ENCODE measurements at regions not wholly inside any gene's neighbourhood (a gene's known extent, or its start where the extent isn't known, plus 50 kb on each side); places are given as distances from the start of the nearest gene placed in this dataset.

- no peak for TF ChIP-seq CTCF (conservative IDR thresholded peaks at IDR 0.05; ENCODE audit: low read depth)
- no peak for DNase-seq (ENCODE audit: low spot score)
- no peak overlapping the region for H3K27ac ChIP-seq
- CTCF ChIA-PET = no interaction called here
- POLR2A ChIA-PET (ENCODE audit: low non-redundant PET) = interaction anchor here (0.5 kb wide), 1 partner anchor 9 kb away, joined by 3 read pairs; no protein-coding TSS in a partner anchor
Observed at GRCh38 chr10:131427901-131428300, 116.4 kb upstream of the TCERG1L start.

GRCh38 chr10:131429141-131429540, 117.6 kb upstream of the TCERG1L start:
- no peak overlapping the region for H3K27ac ChIP-seq
- TF ChIP-seq CTCF (conservative IDR thresholded peaks at IDR 0.05; ENCODE audit: low read depth) = no peak
- DNase-seq (ENCODE audit: low spot score) = no peak
- CTCF ChIA-PET = interaction anchor here (0.6 to 0.7 kb wide), 3 partner anchors 25 to 763 kb away, joined by 3 read pairs; no protein-coding TSS in a partner anchor
- POLR2A ChIA-PET (ENCODE audit: low non-redundant PET) = no interaction called here

GRCh38 chr10:131429942-131430341, 118.4 kb upstream of the TCERG1L start:
- no peak overlapping the region for H3K27ac ChIP-seq
- CTCF ChIA-PET = interaction anchor here (0.5 kb wide), 1 partner anchor 133 kb away, joined by 3 read pairs; no protein-coding TSS in a partner anchor
- no peak for DNase-seq (ENCODE audit: low spot score)
- TF ChIP-seq CTCF (conservative IDR thresholded peaks at IDR 0.05; ENCODE audit: low read depth) = no peak
- POLR2A ChIA-PET (ENCODE audit: low non-redundant PET) = no interaction called here

- TF ChIP-seq CTCF (conservative IDR thresholded peaks at IDR 0.05; ENCODE audit: low read depth) = no peak
- no peak overlapping the region for H3K27ac ChIP-seq
- ChIA-PET POLR2A (ENCODE audit: low non-redundant PET) (interaction anchor here (0.6 kb wide), 1 partner anchor 1232 kb away, joined by 4 read pairs; no protein-coding TSS in a partner anchor), CTCF (no interaction called here)
- no peak for DNase-seq (ENCODE audit: low spot score)
Observed at GRCh38 chr10:131430716-131431412, 119.3 kb upstream of the TCERG1L start.

DNA sequence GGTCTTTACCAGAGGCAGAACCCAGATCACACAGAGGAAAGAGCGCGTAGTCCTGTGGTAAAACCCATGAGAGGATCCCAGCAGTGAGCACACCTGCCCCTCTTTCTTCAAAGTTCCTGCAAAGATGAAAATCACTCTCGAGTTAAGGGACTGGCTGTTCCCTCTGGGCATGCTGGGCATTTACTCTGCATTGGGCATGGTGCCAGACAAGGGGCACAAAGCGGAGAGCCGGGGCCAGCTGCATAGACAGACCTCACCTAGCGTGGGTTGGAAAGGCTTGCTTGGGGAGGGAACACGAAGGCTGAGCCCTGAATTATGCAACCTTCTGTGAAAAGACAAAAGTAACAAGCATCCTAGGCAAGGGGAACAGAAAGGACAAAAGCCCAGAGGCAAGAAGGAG, 120.0 kb upstream of the TCERG1L start:
- POLR2A ChIA-PET (ENCODE audit: low non-redundant PET) = interaction anchor here (0.6 kb wide), 1 partner anchor 1233 kb away, joined by 4 read pairs; no protein-coding TSS in a partner anchor
- CTCF ChIA-PET = interaction anchor here (0.6 kb wide), 1 partner anchor 789 kb away, joined by 3 read pairs; no protein-coding TSS in a partner anchor
- no peak for DNase-seq (ENCODE audit: low spot score)
- H3K27ac ChIP-seq = no peak overlapping the region
- no peak for TF ChIP-seq CTCF (conservative IDR thresholded peaks at IDR 0.05; ENCODE audit: low read depth)

DNA sequence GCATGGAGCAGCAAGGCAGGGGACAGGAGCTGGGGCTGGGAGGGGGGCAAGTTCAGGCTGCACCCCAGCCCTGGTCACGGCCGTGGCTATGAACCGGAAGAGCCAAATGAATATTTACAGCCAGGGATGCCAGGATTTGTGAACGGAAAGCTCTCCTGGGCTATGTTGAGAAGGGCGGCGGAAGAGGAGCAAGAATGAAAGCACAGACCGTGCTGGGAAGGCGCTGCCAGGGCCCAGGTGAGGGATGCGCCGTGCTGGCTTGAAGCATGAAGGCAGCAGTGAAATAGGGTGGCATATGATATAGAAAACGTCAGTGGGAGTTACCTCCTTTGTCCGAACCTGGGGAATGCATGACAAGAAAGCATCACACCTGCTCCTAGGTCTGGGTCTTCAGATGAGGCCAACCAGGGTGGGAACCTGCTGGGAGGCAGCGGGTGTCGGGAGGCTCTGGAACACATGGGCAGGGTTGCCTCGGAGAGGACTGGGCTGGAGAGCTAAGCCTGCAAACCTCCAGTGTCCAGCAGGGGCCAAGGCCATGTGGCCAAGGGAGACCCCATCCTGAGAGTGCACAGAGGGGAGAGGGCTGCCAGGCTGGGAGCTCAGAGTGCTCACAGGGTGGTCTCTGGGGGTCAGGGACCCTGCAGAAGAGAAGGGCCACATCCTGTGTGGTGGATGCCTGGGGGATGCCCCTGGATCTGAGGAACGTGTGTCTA, 120.6 kb upstream of the TCERG1L start:
- POLR2A ChIA-PET (ENCODE audit: low non-redundant PET) = no interaction called here
- no peak for DNase-seq (ENCODE audit: low spot score)
- CTCF ChIA-PET = interaction anchor here (0.6 kb wide), 1 partner anchor 790 kb away, joined by 3 read pairs; no protein-coding TSS in a partner anchor
- H3K27ac ChIP-seq = no peak overlapping the region
- no peak for TF ChIP-seq CTCF (conservative IDR thresholded peaks at IDR 0.05; ENCODE audit: low read depth)
